Keratinocyte (primary cell): ENCODE measurements at regions not wholly inside any gene's neighbourhood (a gene's known extent, or its start where the extent isn't known, plus 50 kb on each side); places are given as distances from the start of the nearest gene placed in this dataset.

Experiments
- DNase-seq: peaks from one replicate; pipeline ENCODE4 v3.0.0-alpha.2; 2011; ENCODE audit warnings: low read depth, missing footprints, low spot score
- FAIRE-seq: peaks from 2 replicates; lab custom pipeline; 2011; peaks lifted over from hg19 to GRCh38; lab: Jason Lieb, UNC
- H2AFZ ChIP-seq: 2 replicates; pipeline ENCODE4 v1.6.0; 2012; ENCODE audit warnings: low read length, control low read depth, inconsistent platforms; ENCODE audit not compliant: control insufficient read depth
- H3K27ac ChIP-seq: 2 replicates; pipeline ENCODE4 v1.5.1; 2011; ENCODE audit warnings: low read length; ENCODE audit not compliant: control insufficient read depth, insufficient read depth
- H3K27me3 ChIP-seq: 3 replicates; pipeline ENCODE4 v1.6.0; 2011; ENCODE audit warnings: low read length; ENCODE audit not compliant: control insufficient read depth, insufficient read depth; ENCODE audit errors: extremely low read depth
- H3K36me3 ChIP-seq, 2 experiments: 2 replicates in 1 of 2; 3 replicates in 1 of 2; pipeline ENCODE4 v1.5.1; 2011; ENCODE audit warnings: low read length in 2 of 2, mild to moderate bottlenecking in 1 of 2; ENCODE audit not compliant: control insufficient read depth in 2 of 2, insufficient read depth in 2 of 2; ENCODE audit errors: extremely low read depth in 1 of 2
- H3K4me1 ChIP-seq: 3 replicates; pipeline ENCODE4 v1.5.1; 2011; ENCODE audit warnings: low read length; ENCODE audit not compliant: control insufficient read depth, insufficient read depth; ENCODE audit errors: extremely low read depth
- H3K4me2 ChIP-seq: 3 replicates; pipeline ENCODE4 v1.6.0; 2011; ENCODE audit warnings: low read depth, low read length; ENCODE audit not compliant: control insufficient read depth, insufficient read depth; ENCODE audit errors: extremely low read depth
- H3K4me3 ChIP-seq, 3 experiments: fragments of 200-600 bp in 1 of 3; sonication (generic) in 1 of 3; 2 replicates in 2 of 3; 3 replicates in 1 of 3; pipeline ENCODE4 v1.5.1; 2011 to 2016; ENCODE audit warnings: low read length in 3 of 3, mild to moderate bottlenecking in 3 of 3, control low read depth in 2 of 3, inconsistent platforms in 1 of 3, low read depth in 1 of 3, mixed read lengths in 1 of 3, mixed run types in 1 of 3, moderate library complexity in 1 of 3; ENCODE audit not compliant: control insufficient read depth in 2 of 3, insufficient read depth in 2 of 3; ENCODE audit errors: extremely low read depth in 1 of 3
- H3K79me2 ChIP-seq: 2 replicates; pipeline ENCODE4 v1.6.0; 2012; ENCODE audit warnings: low read length; ENCODE audit not compliant: control insufficient read depth, insufficient read depth
- H3K9ac ChIP-seq: 3 replicates; pipeline ENCODE4 v1.6.0; 2011; ENCODE audit warnings: low read length; ENCODE audit not compliant: control insufficient read depth, insufficient read depth; ENCODE audit errors: extremely low read depth
- H3K9me1 ChIP-seq: 3 replicates; pipeline ENCODE4 v1.6.0; 2011; ENCODE audit warnings: low read length; ENCODE audit not compliant: control insufficient read depth, insufficient read depth; ENCODE audit errors: extremely low read depth
- H3K9me3 ChIP-seq: 2 replicates; pipeline ENCODE4 v1.5.1; 2012; ENCODE audit warnings: low read depth, low read length; ENCODE audit not compliant: control insufficient read depth
- H4K20me1 ChIP-seq: 3 replicates; pipeline ENCODE4 v1.6.0; 2011; ENCODE audit warnings: low read length; ENCODE audit not compliant: control insufficient read depth, insufficient read depth; ENCODE audit errors: extremely low read depth
- EZH2 ChIP-seq: IDR thresholded peaks from one replicate; pipeline ENCODE4 v1.6.1; 2012; ENCODE audit warnings: inconsistent platforms, mild to moderate bottlenecking, low read length, moderate library complexity
- dilution Hi-C: fragments of 300-500 bp; cut with MboI; formaldehyde crosslinking; loops from one replicate; pipeline ENCODE4 v1.7.0; 2020; ENCODE audit warnings: low sequenced_read_pairs; ENCODE audit not compliant: extremely low pct_ligation_motif_present
- TF ChIP-seq, protein P1 (sequence below), 3 experiments: IDR thresholded peaks in 1 of 3; conservative IDR thresholded peaks in 1 of 3; optimal IDR thresholded peaks in 1 of 3; 2 replicates in 2 of 3; 3 replicates in 1 of 3; pipeline versions ENCODE3 to v1.5.1; 2011; ENCODE audit warnings: low read length in 3 of 3, mild to moderate bottlenecking in 3 of 3, moderate library complexity in 2 of 3, control low read depth in 1 of 3, inconsistent platforms in 1 of 3; ENCODE audit not compliant: insufficient read depth in 2 of 3; ENCODE audit errors: extremely low read depth in 1 of 3

DNA sequence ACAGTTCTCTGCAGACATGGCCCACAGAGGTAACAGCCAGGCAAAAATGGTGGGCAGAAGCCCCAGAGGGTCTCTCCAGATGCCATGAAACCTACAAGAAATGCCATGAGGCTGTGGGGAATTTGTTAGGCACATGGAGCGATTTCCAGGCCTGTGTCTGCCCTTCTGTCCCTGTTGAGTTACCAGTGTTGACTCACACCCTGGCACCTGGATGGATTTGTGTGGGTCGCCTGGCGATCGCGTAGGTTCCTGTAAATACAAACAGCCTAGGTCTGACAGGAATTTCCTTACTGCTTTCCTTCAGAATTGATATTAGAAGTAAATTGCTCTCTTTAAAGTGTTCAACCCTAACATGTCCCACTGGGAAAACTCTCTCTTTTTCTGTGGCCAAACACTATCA is 164.9 kb upstream of the EEPD1 start:
- Histone ChIP-seq H2AFZ (no peak overlapping the region), H3K4me3 (no peak overlapping the region), H3K79me2 (no peaks in the 10 kb centered on the region), H3K9ac (no peak overlapping the region), H3K4me1 (peaks cover 4% of the 10 kb centered on the region), H3K27ac (no peak overlapping the region), H3K27me3 (no peaks in the 10 kb centered on the region), H4K20me1 (no peaks in the 10 kb centered on the region), H3K4me2 (no peak overlapping the region), H3K9me1 (no peaks in the 10 kb centered on the region), H3K36me3 (no peaks in the 10 kb centered on the region), H3K9me3 (no peaks in the 10 kb centered on the region)
- DNase-seq (no peak), FAIRE-seq (no peak)
- no peak for TF ChIP-seq EZH2
- TF ChIP-seq, protein P1, sequence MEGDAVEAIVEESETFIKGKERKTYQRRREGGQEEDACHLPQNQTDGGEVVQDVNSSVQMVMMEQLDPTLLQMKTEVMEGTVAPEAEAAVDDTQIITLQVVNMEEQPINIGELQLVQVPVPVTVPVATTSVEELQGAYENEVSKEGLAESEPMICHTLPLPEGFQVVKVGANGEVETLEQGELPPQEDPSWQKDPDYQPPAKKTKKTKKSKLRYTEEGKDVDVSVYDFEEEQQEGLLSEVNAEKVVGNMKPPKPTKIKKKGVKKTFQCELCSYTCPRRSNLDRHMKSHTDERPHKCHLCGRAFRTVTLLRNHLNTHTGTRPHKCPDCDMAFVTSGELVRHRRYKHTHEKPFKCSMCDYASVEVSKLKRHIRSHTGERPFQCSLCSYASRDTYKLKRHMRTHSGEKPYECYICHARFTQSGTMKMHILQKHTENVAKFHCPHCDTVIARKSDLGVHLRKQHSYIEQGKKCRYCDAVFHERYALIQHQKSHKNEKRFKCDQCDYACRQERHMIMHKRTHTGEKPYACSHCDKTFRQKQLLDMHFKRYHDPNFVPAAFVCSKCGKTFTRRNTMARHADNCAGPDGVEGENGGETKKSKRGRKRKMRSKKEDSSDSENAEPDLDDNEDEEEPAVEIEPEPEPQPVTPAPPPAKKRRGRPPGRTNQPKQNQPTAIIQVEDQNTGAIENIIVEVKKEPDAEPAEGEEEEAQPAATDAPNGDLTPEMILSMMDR (optimal IDR thresholded peaks at IDR 0.05 in 1 of 3, IDR thresholded peaks at IDR 0.05 in 1 of 3, conservative IDR thresholded peaks at IDR 0.05 in 1 of 3; ENCODE audit: extremely low read depth in 1 of 3, insufficient read depth in 2 of 3, low read length in 3 of 3), result no peak
- dilution Hi-C loops, result loop anchor here (25.0 kb wide), 1 partner anchor 324 kb away; no protein-coding TSS in a partner anchor

DNA sequence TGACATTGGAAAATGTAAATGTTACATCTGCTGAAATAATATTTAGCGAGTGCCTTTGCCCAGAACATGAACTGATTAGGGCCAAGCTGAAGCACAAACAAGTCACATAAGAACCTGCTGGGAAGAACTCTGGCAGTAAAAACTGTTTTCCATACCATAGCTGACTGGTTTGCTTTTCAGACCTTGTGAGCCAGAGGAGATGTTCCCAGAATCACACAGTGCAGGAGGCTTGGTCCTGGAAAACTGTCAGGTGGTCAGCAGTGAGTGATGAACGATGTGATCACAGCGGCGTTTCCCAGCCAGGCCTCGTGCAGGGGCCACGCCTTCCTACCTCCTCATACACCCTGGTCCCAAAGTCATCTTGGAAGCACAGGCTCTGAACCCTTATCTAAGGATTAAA is 164.2 kb upstream of the EEPD1 start:
- FAIRE-seq, result no peak
- no peak for DNase-seq
- TF ChIP-seq EZH2, result no peak
- TF ChIP-seq, protein P1 (optimal IDR thresholded peaks at IDR 0.05 in 1 of 3, IDR thresholded peaks at IDR 0.05 in 1 of 3, conservative IDR thresholded peaks at IDR 0.05 in 1 of 3; ENCODE audit: extremely low read depth in 1 of 3, insufficient read depth in 2 of 3, low read length in 3 of 3), result no peak
- Histone ChIP-seq H3K27ac (no peak overlapping the region), H3K79me2 (no peaks in the 10 kb centered on the region), H3K9me3 (no peaks in the 10 kb centered on the region), H4K20me1 (no peaks in the 10 kb centered on the region), H3K4me1 (peaks cover 9% of the 10 kb centered on the region), H3K27me3 (no peaks in the 10 kb centered on the region), H2AFZ (no peak overlapping the region), H3K9me1 (no peaks in the 10 kb centered on the region), H3K4me2 (no peak overlapping the region), H3K9ac (no peak overlapping the region), H3K4me3 (no peak overlapping the region), H3K36me3 (no peaks in the 10 kb centered on the region)
- dilution Hi-C loops, result loop anchor here (25.0 kb wide), 1 partner anchor 323 kb away; no protein-coding TSS in a partner anchor
